Astrocyte of the spinal cord (primary cell): ENCODE measurements at regions not wholly inside any gene's neighbourhood (a gene's known extent, or its start where the extent isn't known, plus 50 kb on each side); places are given as distances from the start of the nearest gene placed in this dataset.

Experiments
- DNase-seq: peaks from one replicate; pipeline ENCODE4 v3.0.0; 2011; ENCODE audit warnings: low read depth, low spot score
- H3K4me3 ChIP-seq: 2 replicates; pipeline ENCODE4 v1.5.1; 2011; ENCODE audit warnings: low read depth, mild to moderate bottlenecking, low read length, moderate library complexity
- in situ Hi-C: cut with HindIII; loops from 2 replicates; pipeline ENCODE4 v1.10.0; 2017; ENCODE audit warnings: low sequenced_read_pairs
- TF ChIP-seq, protein P1 (sequence below): IDR thresholded peaks from 2 replicates; pipeline ENCODE4 v1.5.1; 2012; ENCODE audit warnings: low read depth, mild to moderate bottlenecking, low read length, inconsistent platforms

DNA sequence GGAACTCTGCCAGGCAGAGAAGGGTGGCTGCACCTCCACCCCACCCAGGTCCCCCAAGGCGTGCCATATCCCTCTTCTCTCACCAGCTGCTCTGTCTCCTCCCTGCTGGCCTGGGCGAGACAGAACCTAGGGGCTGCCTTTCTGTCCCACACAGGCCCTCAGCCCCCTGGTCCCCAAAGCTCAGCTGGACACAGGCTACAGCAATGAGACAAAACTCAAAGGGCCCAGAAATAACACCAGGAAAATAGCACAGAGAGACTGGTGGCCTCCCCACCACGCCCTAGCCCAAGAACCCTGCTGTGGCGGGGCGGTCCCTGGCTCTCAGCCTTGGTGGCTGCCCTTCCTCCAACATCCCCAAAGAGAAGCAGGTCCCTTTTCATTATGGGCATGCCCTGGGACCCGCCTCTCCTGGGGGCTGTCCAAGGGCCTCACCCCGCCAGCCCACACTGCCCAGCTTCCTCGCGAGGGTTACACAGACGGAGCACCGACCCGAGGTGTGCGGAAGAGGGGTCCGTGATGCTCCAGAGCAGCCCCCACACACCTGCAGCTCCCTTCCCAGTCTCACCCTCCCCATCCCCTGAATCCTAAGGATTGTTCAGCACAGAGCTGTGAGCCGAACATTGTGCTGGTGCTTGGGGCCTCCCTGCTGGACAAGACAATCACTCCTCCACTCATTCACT, 67.7 kb upstream of the HMX1 start:
- DNase-seq, result no peak
- in situ Hi-C loops, result no loop called here
- H3K4me3 ChIP-seq, result no peak overlapping the region
- TF ChIP-seq, protein P1, sequence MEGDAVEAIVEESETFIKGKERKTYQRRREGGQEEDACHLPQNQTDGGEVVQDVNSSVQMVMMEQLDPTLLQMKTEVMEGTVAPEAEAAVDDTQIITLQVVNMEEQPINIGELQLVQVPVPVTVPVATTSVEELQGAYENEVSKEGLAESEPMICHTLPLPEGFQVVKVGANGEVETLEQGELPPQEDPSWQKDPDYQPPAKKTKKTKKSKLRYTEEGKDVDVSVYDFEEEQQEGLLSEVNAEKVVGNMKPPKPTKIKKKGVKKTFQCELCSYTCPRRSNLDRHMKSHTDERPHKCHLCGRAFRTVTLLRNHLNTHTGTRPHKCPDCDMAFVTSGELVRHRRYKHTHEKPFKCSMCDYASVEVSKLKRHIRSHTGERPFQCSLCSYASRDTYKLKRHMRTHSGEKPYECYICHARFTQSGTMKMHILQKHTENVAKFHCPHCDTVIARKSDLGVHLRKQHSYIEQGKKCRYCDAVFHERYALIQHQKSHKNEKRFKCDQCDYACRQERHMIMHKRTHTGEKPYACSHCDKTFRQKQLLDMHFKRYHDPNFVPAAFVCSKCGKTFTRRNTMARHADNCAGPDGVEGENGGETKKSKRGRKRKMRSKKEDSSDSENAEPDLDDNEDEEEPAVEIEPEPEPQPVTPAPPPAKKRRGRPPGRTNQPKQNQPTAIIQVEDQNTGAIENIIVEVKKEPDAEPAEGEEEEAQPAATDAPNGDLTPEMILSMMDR, result no peak

DNA sequence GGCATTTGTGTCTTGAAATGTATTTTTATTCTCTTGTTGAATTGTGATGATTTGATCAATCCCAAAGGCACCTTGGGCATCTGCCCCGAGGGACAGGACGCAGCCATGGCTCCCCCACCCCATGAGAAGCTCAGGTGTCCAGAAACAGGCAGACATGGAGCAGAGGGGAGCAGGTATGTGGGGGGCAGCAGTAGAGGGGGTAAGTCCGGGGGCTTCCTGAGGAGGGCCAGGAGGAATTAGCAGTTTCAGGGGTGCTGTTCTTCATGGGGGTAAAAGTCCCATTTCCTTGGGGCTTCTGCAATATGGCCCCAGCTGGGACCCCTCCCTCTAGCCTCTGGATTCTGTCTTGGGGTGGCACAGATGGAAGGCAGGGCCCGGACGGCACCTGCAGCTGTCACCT, 67.0 kb upstream of the HMX1 start:
- DNase-seq, result no peak
- in situ Hi-C loops, result no loop called here
- H3K4me3 ChIP-seq, result no peak overlapping the region
- TF ChIP-seq, protein P1, result no peak

DNA sequence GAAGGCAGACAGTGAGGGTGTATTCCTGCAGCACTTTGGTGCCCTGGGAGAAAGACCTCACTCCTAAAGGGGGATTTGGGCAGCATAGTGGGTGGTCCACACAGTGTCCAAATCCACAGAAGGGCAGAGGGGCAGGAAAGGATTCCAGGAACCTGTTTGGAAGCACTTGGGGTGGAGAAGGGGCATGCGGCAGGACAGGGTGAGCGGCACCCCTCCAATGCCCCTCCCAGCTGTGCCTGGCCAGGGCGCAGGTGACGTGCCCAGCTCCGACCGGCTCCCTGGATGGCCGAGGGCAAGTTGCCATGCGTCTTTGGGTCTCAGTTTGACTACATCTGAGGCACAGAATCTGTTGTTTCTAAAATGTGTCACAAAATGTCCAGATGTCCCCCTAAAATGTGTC, 66.5 kb upstream of the HMX1 start:
- no peak for DNase-seq
- no peak overlapping the region for H3K4me3 ChIP-seq
- in situ Hi-C loops, result no loop called here
- TF ChIP-seq, protein P1, result no peak

DNA sequence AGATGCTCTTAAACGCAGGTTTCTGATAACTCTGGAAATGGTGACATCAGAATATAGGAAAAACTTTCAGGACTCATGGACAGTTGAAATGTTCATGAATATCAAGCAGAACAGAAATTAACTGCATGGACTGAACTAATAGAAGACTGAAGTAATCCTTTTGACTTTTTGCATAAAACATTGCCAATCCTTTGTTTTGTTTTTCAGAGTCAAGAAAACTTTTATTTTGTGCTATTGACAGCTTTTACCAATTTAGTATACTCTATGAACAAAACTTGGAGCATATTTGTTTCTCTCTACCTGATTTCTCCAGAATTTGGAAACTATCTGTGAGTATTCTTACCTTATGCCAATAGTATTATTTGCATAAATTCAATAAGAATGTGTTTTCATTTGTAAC, 61.2 kb upstream of the HMX1 start:
- in situ Hi-C loops, result no loop called here
- TF ChIP-seq, protein P1, result no peak
- H3K4me3 ChIP-seq, result no peak overlapping the region
- no peak for DNase-seq

DNA sequence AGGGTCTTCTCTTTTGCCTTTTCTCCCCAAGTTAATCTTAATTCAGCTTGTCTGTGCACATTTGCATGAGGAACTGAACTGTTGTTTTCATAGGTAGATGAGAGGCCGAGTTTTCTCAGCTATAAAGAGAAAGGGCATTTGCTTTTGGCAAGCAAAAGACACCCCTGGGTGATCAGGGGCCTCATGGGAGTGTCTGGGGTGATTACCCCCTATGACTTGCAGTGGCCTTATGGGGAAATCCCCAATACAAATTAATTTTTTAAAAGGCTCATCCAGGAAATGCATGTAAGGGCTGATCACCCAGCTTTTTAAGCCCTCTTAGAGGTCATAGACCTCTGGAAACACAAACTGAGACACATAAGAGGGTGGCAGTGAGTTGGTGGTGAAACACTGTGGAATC, 56.4 kb upstream of the HMX1 start:
- in situ Hi-C loops, result no loop called here
- no peak overlapping the region for H3K4me3 ChIP-seq
- TF ChIP-seq, protein P1, result no peak
- DNase-seq, result no peak

DNA sequence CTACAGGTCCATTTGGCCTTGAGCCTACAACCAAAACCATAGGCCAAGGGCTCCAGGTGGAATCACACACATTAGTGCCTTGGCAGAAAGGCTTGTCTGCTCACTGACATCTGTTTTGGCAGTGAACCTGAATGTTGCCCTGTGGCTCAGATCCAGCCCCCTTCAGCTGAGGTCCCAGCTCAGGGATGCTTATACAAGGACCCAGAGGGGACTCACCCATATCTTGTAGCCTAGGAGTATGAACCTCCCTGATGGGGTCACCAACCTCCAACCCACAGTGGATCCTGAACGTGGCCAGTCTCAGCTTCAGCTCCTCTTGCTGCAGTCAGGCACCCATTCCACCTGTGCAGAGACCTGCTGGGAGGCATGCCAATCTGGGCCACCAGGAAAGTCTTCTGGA, 50.8 kb upstream of the HMX1 start:
- in situ Hi-C loops, result no loop called here
- TF ChIP-seq, protein P1, result no peak
- H3K4me3 ChIP-seq, result no peak overlapping the region
- no peak for DNase-seq
